Stomach (tissue), 4 donors: ENCODE measurements at regions not wholly inside any gene's neighbourhood (a gene's known extent, or its start where the extent isn't known, plus 50 kb on each side); places are given as distances from the start of the nearest gene placed in this dataset.

Experiments
- CTCF ChIP-seq, 7 experiments: fragments of 450-650 bp in 4 of 7; fragments of 200-600 bp in 3 of 7; sonication (generic) in 3 of 7; IDR thresholded peaks; one replicate each; pipeline ENCODE4 v1.5.1; 2016 to 2019; ENCODE audit warnings: antibody characterized with exemption in 7 of 7, control low read depth in 2 of 7, mild to moderate bottlenecking in 1 of 7
- EP300 ChIP-seq: sonication (generic); formaldehyde crosslinking; IDR thresholded peaks from one replicate; pipeline ENCODE4 v1.6.1; 2017; ENCODE audit warnings: antibody characterized with exemption
- POLR2A ChIP-seq, 4 donors: fragments of 450-650 bp; IDR thresholded peaks; one replicate each; pipeline ENCODE4 v1.6.1; 2016; ENCODE audit warnings: antibody characterized with exemption in 4 of 4, control low read depth in 2 of 4, mild to moderate bottlenecking in 1 of 4, moderate library complexity in 1 of 4

DNA sequence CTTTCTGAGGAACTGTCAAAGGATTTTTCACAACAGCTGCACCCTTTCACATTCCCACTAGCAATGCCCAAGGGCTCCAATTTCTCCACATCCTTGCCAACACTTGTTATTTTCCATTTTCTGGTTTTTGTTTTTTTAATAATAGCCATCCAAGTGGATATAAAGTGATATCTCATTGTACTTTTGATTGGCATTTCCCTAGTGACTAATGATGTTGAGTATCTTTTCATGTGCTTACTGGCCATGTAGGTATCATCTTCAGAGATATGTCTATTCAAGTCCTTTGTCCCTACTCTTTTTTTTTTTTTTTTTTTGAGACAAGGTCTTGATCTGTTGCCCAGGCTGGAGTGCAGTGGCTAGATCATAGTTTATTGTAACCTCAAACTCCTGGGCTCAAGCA, 115.8 kb upstream of the HAND1 start:
- no peak for TF ChIP-seq CTCF (IDR thresholded peaks at IDR 0.05)
- TF ChIP-seq POLR2A (IDR thresholded peaks at IDR 0.05): no peak
- TF ChIP-seq EP300: no peak
